Testis (tissue), 2 donors: ENCODE measurements at regions not wholly inside any gene's neighbourhood (a gene's known extent, or its start where the extent isn't known, plus 50 kb on each side); places are given as distances from the start of the nearest gene placed in this dataset.

Source experiments
- CTCF ChIP-seq, 3 experiments: fragments of 450-650 bp in 2 of 3; fragments of 200-600 bp in 1 of 3; sonication (generic) in 1 of 3; IDR thresholded peaks; one replicate each; pipeline ENCODE4 v1.5.1; 2016 to 2019; ENCODE audit warnings: antibody characterized with exemption in 3 of 3, mild to moderate bottlenecking in 2 of 3, moderate library complexity in 1 of 3
- POLR2A ChIP-seq: fragments of 450-650 bp; IDR thresholded peaks from one replicate; pipeline ENCODE4 v1.6.1; 2017; ENCODE audit warnings: antibody characterized with exemption, mild to moderate bottlenecking, moderate library complexity

GRCh38 chr11:36885154-36885553 lies 287.1 kb upstream of the RAG2 start:
- no peak for TF ChIP-seq CTCF (IDR thresholded peaks at IDR 0.05)
- TF ChIP-seq POLR2A = no peak
